ENCODE measurements at regions not wholly inside any gene's neighbourhood (a gene's known extent, or its start where the extent isn't known, plus 50 kb on each side); places are given as distances from the start of the nearest gene placed in this dataset.

GRCh38 chrX:99398545-99398944 lies 1011.5 kb downstream of the PCDH19 start:
- Histone ChIP-seq H3K9me3 (no peaks in the 10 kb centered on the region), H3K4me1 (no peaks in the 10 kb centered on the region), H3K4me3 (no peak overlapping the region), H3K36me3 (no peaks in the 10 kb centered on the region), H3K27me3 (no peaks in the 10 kb centered on the region), H3K27ac (no peak overlapping the region)
- WGBS, 2 donors: 73 to 81% methylated on average over 3 of the region's 3 CpGs
- DNase-seq: no peak
- intact Hi-C loops (cut with DNase I): no loop called here
- no peak for TF ChIP-seq CTCF (IDR thresholded peaks at IDR 0.05)

DNA sequence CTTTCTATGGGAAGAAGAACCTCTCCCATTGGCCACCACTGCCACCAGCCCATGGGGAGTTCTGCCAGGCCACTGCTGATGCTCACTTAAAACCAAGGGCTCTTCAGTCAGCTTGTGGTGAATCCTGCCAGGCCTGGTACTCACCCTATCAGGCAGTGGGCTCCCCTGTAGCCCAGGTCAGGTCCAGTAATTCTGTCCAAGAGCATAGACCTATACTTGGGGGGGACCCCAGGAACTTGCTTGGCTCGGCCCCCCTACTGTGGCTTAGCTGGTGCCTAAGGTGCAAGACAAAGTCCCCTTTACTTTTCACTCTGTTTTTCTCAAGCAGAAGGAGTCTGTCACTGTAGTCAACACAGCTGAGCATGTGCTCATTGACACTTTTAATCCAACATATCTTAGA lies 1012.2 kb downstream of the PCDH19 start:
- Histone ChIP-seq H3K4me3 (no peak overlapping the region), H3K27me3 (no peaks in the 10 kb centered on the region), H3K4me1 (no peaks in the 10 kb centered on the region), H3K36me3 (no peaks in the 10 kb centered on the region), H3K27ac (no peak overlapping the region), H3K9me3 (no peaks in the 10 kb centered on the region)
- TF ChIP-seq EP300 (IDR thresholded peaks at IDR 0.05) (no peak), POLR2A (IDR thresholded peaks at IDR 0.05) (no peak), CTCF (IDR thresholded peaks at IDR 0.05) (no peak), POLR2AphosphoS5 (IDR thresholded peaks at IDR 0.05) (no peak)
- WGBS, 2 donors: 63 to 85% methylated on average over 1 of the region's 1 CpG
- intact Hi-C loops (cut with DNase I): no loop called here
- no peak for DNase-seq

DNA sequence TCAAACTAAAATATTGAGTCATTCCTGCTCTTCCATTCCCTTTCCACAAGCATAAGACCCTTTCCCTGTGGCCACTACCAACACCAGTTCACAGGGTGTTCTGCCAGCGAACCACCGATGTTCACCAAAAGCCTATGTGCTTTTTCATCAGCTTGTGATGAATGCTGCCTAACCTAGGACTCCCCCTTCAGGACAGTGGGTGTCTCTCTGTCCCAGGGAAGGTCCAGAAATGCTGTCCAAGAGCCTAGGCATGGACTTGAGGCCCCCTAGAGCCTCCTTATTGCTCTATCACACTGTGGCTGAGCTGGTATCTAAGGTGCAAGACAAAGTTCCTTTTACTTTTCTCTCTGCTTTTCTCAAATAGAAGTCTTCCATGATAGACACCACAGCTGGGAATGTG lies 1015.6 kb downstream of the PCDH19 start:
- intact Hi-C loops (cut with DNase I): no loop called here
- H3K27me3 ChIP-seq: no peaks in the 10 kb centered on the region

GRCh38 chrX:99384594-99385374 lies 1025.3 kb downstream of the PCDH19 start:
- no peaks in the 10 kb centered on the region for H3K4me1 ChIP-seq
- no peak overlapping the region for H3K4me3 ChIP-seq
- intact Hi-C loops (cut with DNase I): no loop called here
- TF ChIP-seq POLR2A (IDR thresholded peaks at IDR 0.05) (no peak), EP300 (IDR thresholded peaks at IDR 0.05) (no peak), CTCF (IDR thresholded peaks at IDR 0.05) (no peak), POLR2AphosphoS5 (IDR thresholded peaks at IDR 0.05) (no peak)
- no peaks in the 10 kb centered on the region for H3K36me3 ChIP-seq
- H3K27ac ChIP-seq: no peak overlapping the region
- no peaks in the 10 kb centered on the region for H3K27me3 ChIP-seq
- no peak for DNase-seq
- no peaks in the 10 kb centered on the region for H3K9me3 ChIP-seq
- WGBS, 2 donors: 89 to 92% methylated on average over 5 of the region's 5 CpGs

More for the DNA sequence above, 1015.6 kb downstream of the PCDH19 start:
- H3K9me3 ChIP-seq: no peaks in the 10 kb centered on the region
- H3K27ac ChIP-seq: no peak overlapping the region
- TF ChIP-seq POLR2A (IDR thresholded peaks at IDR 0.05) (no peak), CTCF (IDR thresholded peaks at IDR 0.05) (no peak), POLR2AphosphoS5 (IDR thresholded peaks at IDR 0.05) (no peak), EP300 (IDR thresholded peaks at IDR 0.05) (no peak)
- H3K36me3 ChIP-seq: no peaks in the 10 kb centered on the region
- no peaks in the 10 kb centered on the region for H3K4me1 ChIP-seq
- 87 to 95% methylated on average over 2 of the region's 2 CpGs for WGBS, 2 donors
- no peak for DNase-seq
- no peak overlapping the region for H3K4me3 ChIP-seq

DNA sequence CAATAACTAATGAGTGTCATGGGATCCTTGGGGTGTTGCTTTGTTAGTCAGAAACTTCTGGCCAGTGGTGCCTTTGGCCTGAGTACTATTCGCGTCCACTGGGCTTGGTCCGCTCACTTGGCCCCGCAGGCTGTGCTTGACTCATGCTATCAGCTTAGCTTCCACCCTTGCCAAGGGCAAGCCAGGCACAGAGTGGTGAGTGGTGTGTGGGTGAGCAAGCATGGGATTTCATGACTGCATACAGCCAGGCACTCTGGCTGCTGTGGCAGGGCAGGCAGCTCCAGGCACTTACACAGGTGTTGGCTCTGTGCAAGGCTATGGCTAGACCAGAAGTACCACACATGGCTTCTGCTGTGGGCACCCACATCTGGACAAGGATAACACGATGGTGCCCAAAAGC lies 1026.3 kb downstream of the PCDH19 start:
- intact Hi-C loops (cut with DNase I): no loop called here
- no peak for DNase-seq

More for the DNA sequence above, 1026.3 kb downstream of the PCDH19 start:
- Histone ChIP-seq H3K4me3 (no peak overlapping the region), H3K27ac (no peak overlapping the region), H3K36me3 (no peaks in the 10 kb centered on the region), H3K27me3 (no peaks in the 10 kb centered on the region), H3K9me3 (no peaks in the 10 kb centered on the region), H3K4me1 (no peaks in the 10 kb centered on the region)
- WGBS, 2 donors: 93 to 94% methylated on average over 5 of the region's 5 CpGs
- TF ChIP-seq POLR2A (IDR thresholded peaks at IDR 0.05) (no peak), EP300 (IDR thresholded peaks at IDR 0.05) (no peak), POLR2AphosphoS5 (IDR thresholded peaks at IDR 0.05) (no peak), CTCF (IDR thresholded peaks at IDR 0.05) (no peak)
